ENCODE measurements at regions not wholly inside any gene's neighbourhood (a gene's known extent, or its start where the extent isn't known, plus 50 kb on each side); places are given as distances from the start of the nearest gene placed in this dataset.

DNA sequence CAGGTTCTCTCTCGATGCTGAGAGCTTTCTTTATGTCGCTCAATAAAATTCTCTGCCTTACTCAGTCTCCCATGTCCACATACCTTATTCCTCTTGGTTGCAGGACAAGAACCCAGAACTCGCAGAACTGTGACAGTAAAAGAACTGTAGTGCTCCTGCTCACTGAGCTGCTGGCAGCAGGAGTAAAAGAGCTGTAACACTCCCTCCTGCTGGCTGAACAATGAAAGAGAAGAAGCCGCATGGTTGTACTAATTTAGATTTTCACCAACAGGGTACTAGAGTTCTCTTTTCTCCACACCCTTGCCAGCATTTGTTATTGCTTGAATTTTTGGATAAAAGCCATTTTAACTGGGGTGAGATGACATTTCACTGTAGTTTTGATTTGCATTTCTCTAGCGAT, 433.2 kb downstream of the GUCY1A2 start:
- Mint-ChIP-seq H3K4me3 (no peak overlapping the region), H3K27me3 (no peaks in the 10 kb centered on the region), H3K9me3 (peaks cover 0 to 6% of the 10 kb centered on the region in 2 donors), H3K4me1 (no peaks in the 10 kb centered on the region), H3K27ac (no peak overlapping the region)
- no peak for ATAC-seq
- DNase-seq: no peak

DNA sequence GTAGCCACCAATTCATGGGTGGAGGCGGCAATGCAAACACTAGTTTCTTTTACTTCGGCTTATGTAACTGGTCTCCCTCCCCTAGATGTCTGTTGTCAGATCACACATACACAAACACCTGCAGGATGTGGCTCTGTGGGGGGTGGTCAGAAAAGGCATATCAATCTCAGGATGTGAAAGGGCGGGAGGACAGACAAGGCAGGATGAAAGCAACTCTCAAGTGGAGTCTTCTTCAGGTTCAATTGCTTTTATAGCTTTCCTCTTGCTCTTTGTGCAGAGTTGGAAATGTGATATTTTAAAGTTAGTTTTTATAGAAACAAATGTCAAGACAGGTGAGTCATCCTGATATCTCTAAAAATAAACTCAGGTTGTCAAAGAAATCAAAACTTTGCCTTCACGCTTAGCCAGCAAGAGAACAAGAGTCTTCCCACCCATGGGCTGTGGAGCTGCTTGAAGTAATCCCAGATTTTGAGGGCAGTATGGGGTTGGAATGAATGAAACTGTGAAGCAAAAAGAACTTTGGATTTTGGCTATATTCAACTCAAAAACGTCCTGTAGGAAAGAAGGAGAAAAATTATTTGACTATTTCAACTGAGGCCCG, 423.4 kb downstream of the GUCY1A2 start:
- Mint-ChIP-seq H3K27ac (no peak overlapping the region), H3K9me3 (peaks cover 7 to 18% of the 10 kb centered on the region in 2 donors), H3K4me1 (no peaks in the 10 kb centered on the region), H3K27me3 (no peaks in the 10 kb centered on the region), H3K4me3 (no peak overlapping the region)
- ATAC-seq (no peak), DNase-seq (no peak)

DNA sequence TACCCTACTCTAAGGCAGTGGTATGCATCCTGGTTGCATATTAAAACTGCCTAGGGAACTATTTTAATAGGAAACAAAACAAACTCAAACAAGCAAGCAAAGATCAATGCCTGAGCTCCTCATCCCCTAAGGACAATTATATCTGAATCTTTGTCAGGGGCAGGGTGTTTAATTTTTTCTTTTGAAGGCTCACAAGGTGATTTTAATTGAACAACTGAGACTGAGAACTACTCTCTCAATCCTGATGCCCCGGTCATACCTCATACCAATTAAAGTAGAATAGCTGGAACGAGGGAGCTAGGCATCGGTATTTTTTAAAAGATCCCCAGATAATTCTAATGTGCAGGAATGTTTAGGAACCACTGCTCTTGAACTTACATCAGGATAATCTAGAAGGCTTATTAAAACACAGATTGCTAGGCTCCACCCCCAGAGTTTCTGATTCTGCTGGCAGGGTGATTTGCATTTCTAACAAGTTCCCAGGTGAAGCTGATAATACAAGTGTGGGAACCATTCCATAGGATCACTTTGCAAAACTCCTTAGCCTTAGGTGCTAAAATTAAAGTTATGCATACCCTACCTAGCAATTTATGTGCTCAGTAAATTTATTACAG, 416.5 kb downstream of the GUCY1A2 start:
- Mint-ChIP-seq H3K27me3 (no peaks in the 10 kb centered on the region), H3K4me3 (no peak overlapping the region), H3K9me3 (peaks cover 3 to 14% of the 10 kb centered on the region in 2 donors), H3K27ac (no peak overlapping the region), H3K4me1 (no peaks in the 10 kb centered on the region)
- ATAC-seq (no peak), DNase-seq (no peak)

DNA sequence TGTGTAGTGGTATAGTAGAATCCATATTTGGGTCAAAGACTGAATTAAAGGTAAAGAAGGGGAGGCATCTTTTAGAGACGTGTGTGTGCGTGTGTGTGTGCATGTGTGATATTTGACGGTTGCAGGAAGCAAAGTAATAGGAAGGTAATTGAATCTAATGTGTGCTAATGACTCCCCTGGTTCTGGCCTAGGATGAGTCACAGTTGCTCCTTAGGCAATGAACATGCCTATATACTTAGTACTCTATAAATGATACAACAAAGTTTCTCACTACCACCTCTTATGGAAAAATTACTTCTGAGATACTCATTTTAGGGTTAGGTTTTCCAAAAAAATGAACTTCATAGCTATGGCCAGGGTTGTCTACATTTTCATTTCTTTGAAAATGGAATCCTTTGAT, 409.6 kb downstream of the GUCY1A2 start:
- DNase-seq (no peak), ATAC-seq (no peak)
- Mint-ChIP-seq H3K9me3 (peaks cover 16% of the 10 kb centered on the region in 2 donors), H3K4me3 (no peak overlapping the region), H3K27ac (no peak overlapping the region), H3K27me3 (no peaks in the 10 kb centered on the region), H3K4me1 (no peaks in the 10 kb centered on the region)

DNA sequence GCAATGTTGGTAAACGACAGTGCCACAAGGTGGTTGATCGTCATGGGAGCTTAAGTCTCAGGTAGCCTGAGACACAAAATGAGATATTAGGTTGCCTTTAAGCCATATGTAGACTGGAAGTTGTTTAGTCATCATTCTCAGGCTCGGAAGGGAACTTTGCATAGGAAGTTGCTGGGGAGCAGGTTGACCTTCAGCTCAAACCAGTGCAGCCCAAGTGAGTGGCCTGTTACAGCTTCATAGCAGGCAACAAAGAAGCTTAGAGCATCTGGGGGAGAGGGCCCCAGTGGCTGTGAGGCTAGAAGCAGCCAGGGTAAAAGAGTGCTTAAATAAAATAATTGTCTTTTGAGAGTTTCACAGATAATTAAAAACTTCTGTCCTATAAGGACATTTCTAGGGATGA, 404.0 kb downstream of the GUCY1A2 start:
- H3K4me3 Mint-ChIP-seq: no peak overlapping the region
- ATAC-seq: no peak

DNA sequence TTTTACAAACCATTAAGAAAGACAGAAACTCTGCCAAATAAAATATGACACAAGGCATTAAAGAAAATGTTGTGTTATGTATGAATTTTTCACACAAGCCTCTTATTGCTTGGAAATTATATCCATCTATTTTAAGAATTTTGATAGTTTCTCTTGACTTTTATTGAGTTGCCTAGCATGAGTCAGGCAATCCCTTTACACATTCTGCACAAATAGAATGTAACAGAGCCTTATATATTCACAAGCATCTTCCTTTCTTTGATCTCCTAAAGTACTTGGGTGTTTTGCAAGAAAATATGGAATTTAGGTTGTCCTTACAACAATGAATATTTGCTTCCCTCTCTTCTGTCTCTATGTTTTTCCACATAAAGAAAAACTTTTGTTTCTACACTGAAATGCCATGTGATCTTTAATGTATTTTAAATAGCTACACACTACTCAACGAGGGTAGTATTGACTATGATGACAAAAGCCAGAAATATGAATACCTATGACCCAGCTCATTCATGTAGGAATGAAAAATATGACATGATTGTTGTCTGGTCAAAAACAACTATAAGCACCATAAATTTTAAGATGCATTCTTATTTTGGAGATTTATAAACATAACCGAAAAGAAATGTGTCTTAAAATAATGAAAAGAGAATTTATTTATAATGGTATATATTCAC, 398.8 kb downstream of the GUCY1A2 start:
- no peak overlapping the region for H3K4me3 Mint-ChIP-seq
- H3K9me3 Mint-ChIP-seq: peaks cover 7 to 11% of the 10 kb centered on the region in 2 donors
- ATAC-seq (no peak), DNase-seq (no peak)
- H3K27ac Mint-ChIP-seq: no peak overlapping the region
- no peaks in the 10 kb centered on the region for H3K27me3 Mint-ChIP-seq
- H3K4me1 Mint-ChIP-seq: no peaks in the 10 kb centered on the region

More for the DNA sequence above, 404.0 kb downstream of the GUCY1A2 start:
- Mint-ChIP-seq H3K9me3 (peaks cover 7 to 10% of the 10 kb centered on the region in 2 donors), H3K4me1 (no peaks in the 10 kb centered on the region), H3K27me3 (no peaks in the 10 kb centered on the region), H3K27ac (no peak overlapping the region)
- DNase-seq: no peak

DNA sequence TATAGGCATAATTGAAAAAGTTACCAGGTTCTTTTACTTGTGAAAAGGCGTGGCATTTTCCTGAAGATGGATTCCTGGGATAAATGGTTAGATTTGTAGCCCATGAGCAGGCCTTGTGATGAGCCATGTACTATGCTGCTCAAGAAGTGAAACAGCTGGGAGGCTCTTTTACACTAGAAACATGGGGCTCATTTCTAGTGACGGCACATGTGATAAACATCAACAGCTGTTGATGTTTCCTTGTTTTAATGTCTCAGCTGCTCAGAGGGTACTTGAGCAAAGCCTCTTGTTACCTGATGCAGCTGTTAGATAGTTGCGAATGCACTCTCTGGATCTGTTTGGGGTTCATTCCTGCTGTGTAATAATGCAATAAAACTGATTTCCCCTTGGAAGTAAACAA, 396.8 kb downstream of the GUCY1A2 start:
- Mint-ChIP-seq H3K9me3 (peaks cover 7 to 14% of the 10 kb centered on the region in 2 donors), H3K27ac (no peak overlapping the region), H3K4me1 (no peaks in the 10 kb centered on the region), H3K27me3 (no peaks in the 10 kb centered on the region), H3K4me3 (no peak overlapping the region)
- ATAC-seq: no peak
- DNase-seq: no peak
